SJCRH30 (cell line): ENCODE measurements at regions not wholly inside any gene's neighbourhood (a gene's known extent, or its start where the extent isn't known, plus 50 kb on each side); places are given as distances from the start of the nearest gene placed in this dataset.
A peak's percentile ranks its signal among the peaks of the same experiment; 100 is the strongest.

Experiments used
- DNase-seq, 2 experiments: peaks; one replicate each; pipeline ENCODE4 v3.0.0-alpha.2; 2015 to 2020
- H3K27ac ChIP-seq: fragments of 250-450 bp; sonication (Bioruptor Pico); 2 replicates; pipeline ENCODE4 v1.5.1; 2020; ENCODE audit warnings: mild to moderate bottlenecking, moderate library complexity
- H3K27me3 ChIP-seq: fragments of 250-450 bp; sonication (Bioruptor Pico); 2 replicates; pipeline ENCODE4 v1.5.1; 2020; ENCODE audit warnings: mild to moderate bottlenecking, moderate library complexity
- H3K36me3 ChIP-seq: fragments of 250-450 bp; sonication (Bioruptor Pico); 2 replicates; pipeline ENCODE4 v1.5.1; 2020; ENCODE audit warnings: mild to moderate bottlenecking, moderate library complexity
- H3K4me1 ChIP-seq: fragments of 250-450 bp; sonication (Bioruptor Pico); 2 replicates; pipeline ENCODE4 v1.5.1; 2020; ENCODE audit warnings: mild to moderate bottlenecking, moderate library complexity
- H3K4me3 ChIP-seq: fragments of 250-450 bp; sonication (Bioruptor Pico); 2 replicates; pipeline ENCODE4 v1.5.1; 2020; ENCODE audit warnings: mild to moderate bottlenecking, moderate library complexity
- H3K9me3 ChIP-seq: fragments of 250-450 bp; sonication (Bioruptor Pico); replicated peaks from 2 replicates; pipeline ENCODE4 v1.5.1; 2020; ENCODE audit warnings: mild to moderate bottlenecking, moderate library complexity

GRCh38 chr1:22313321-22313720, 138.3 kb upstream of the ZBTB40 start:
- peaks cover 6% of the 10 kb centered on the region for H3K4me1 ChIP-seq
- no peaks in the 10 kb centered on the region for H3K36me3 ChIP-seq
- DNase-seq = no peak
- H3K4me3 ChIP-seq = no peak overlapping the region
- H3K27ac ChIP-seq = no peak overlapping the region
- peaks cover 4% of the 10 kb centered on the region; the same call in 1 of the 2 replicates for H3K27me3 ChIP-seq
- no peaks in the 10 kb centered on the region for H3K9me3 ChIP-seq

- no peaks in the 10 kb centered on the region for H3K9me3 ChIP-seq
- H3K27ac ChIP-seq = no peak overlapping the region
- no peak for DNase-seq
- H3K27me3 ChIP-seq = peaks cover 10% of the 10 kb centered on the region; the same call in 1 of the 2 replicates
- H3K4me3 ChIP-seq = no peak overlapping the region
- no peaks in the 10 kb centered on the region for H3K36me3 ChIP-seq
- peaks cover 12% of the 10 kb centered on the region for H3K4me1 ChIP-seq
Measured at GRCh38 chr1:22314706-22315105, 136.9 kb upstream of the ZBTB40 start.

GRCh38 chr1:22315315-22316078, 136.2 kb upstream of the ZBTB40 start:
- Histone ChIP-seq H3K27me3 (peaks cover 10% of the 10 kb centered on the region; the same call in 1 of the 2 replicates), H3K4me3 (no peak overlapping the region), H3K27ac (no peak overlapping the region), H3K4me1 (peaks cover 12% of the 10 kb centered on the region), H3K36me3 (no peaks in the 10 kb centered on the region), H3K9me3 (no peaks in the 10 kb centered on the region)
- DNase-seq = no peak

GRCh38 chr1:22317231-22317919, 134.3 kb upstream of the ZBTB40 start:
- Histone ChIP-seq H3K4me3 (no peak overlapping the region), H3K27ac (no peak overlapping the region), H3K4me1 (peaks cover 12% of the 10 kb centered on the region), H3K36me3 (no peaks in the 10 kb centered on the region), H3K27me3 (peaks cover 13% of the 10 kb centered on the region), H3K9me3 (no peaks in the 10 kb centered on the region)
- peak; percentile 54 to 73 for DNase-seq

- no peaks in the 10 kb centered on the region for H3K9me3 ChIP-seq
- H3K4me3 ChIP-seq = no peak overlapping the region
- no peaks in the 10 kb centered on the region for H3K36me3 ChIP-seq
- H3K27me3 ChIP-seq = peaks cover 13% of the 10 kb centered on the region
- peaks cover 12% of the 10 kb centered on the region for H3K4me1 ChIP-seq
- no peak for DNase-seq
- no peak overlapping the region for H3K27ac ChIP-seq
Measured at GRCh38 chr1:22317920-22318243, 133.8 kb upstream of the ZBTB40 start.

- H3K27ac ChIP-seq = no peak overlapping the region
- peaks cover 13% of the 10 kb centered on the region for H3K27me3 ChIP-seq
- H3K4me1 ChIP-seq = peaks cover 12% of the 10 kb centered on the region
- H3K9me3 ChIP-seq = no peaks in the 10 kb centered on the region
- H3K36me3 ChIP-seq = no peaks in the 10 kb centered on the region
- peak; percentile 72 to 74 for DNase-seq
- no peak overlapping the region for H3K4me3 ChIP-seq
Measured at GRCh38 chr1:22318279-22318981, 133.2 kb upstream of the ZBTB40 start.

- H3K4me1 ChIP-seq = peaks cover 12% of the 10 kb centered on the region
- DNase-seq = no peak
- H3K27me3 ChIP-seq = peaks cover 13% of the 10 kb centered on the region
- no peak overlapping the region for H3K4me3 ChIP-seq
- H3K36me3 ChIP-seq = no peaks in the 10 kb centered on the region
- H3K9me3 ChIP-seq = no peaks in the 10 kb centered on the region
- no peak overlapping the region for H3K27ac ChIP-seq
Measured at GRCh38 chr1:22319608-22320007, 132.0 kb upstream of the ZBTB40 start.

GRCh38 chr1:22320587-22321344, 130.9 kb upstream of the ZBTB40 start:
- H3K27ac ChIP-seq = no peak overlapping the region
- no peaks in the 10 kb centered on the region for H3K9me3 ChIP-seq
- H3K4me3 ChIP-seq = no peak overlapping the region
- peaks cover 12% of the 10 kb centered on the region for H3K4me1 ChIP-seq
- H3K36me3 ChIP-seq = no peaks in the 10 kb centered on the region
- peaks cover 13% of the 10 kb centered on the region for H3K27me3 ChIP-seq
- no peak for DNase-seq

GRCh38 chr1:22321917-22322316, 129.7 kb upstream of the ZBTB40 start:
- no peak for DNase-seq
- Histone ChIP-seq H3K4me1 (peaks cover 12% of the 10 kb centered on the region), H3K9me3 (no peaks in the 10 kb centered on the region), H3K4me3 (no peak overlapping the region), H3K27me3 (peaks cover 11% of the 10 kb centered on the region), H3K27ac (no peak overlapping the region), H3K36me3 (no peaks in the 10 kb centered on the region)

- Histone ChIP-seq H3K4me3 (no peak overlapping the region), H3K4me1 (peaks cover 6% of the 10 kb centered on the region; the same call in 1 of the 2 replicates), H3K27me3 (peaks cover 9% of the 10 kb centered on the region)
Measured at GRCh38 chr1:22323141-22323845, 128.4 kb upstream of the ZBTB40 start.

GRCh38 chr1:22323846-22324504, 127.7 kb upstream of the ZBTB40 start:
- Histone ChIP-seq H3K4me1 (no peaks in the 10 kb centered on the region), H3K27me3 (peaks cover 4% of the 10 kb centered on the region), H3K9me3 (no peaks in the 10 kb centered on the region), H3K4me3 (no peak overlapping the region), H3K36me3 (no peaks in the 10 kb centered on the region), H3K27ac (no peak overlapping the region)
- no peak for DNase-seq

More at GRCh38 chr1:22323141-22323845, 128.4 kb upstream of the ZBTB40 start:
- H3K27ac ChIP-seq = no peak overlapping the region
- H3K9me3 ChIP-seq = no peaks in the 10 kb centered on the region
- H3K36me3 ChIP-seq = no peaks in the 10 kb centered on the region
- no peak for DNase-seq

- Histone ChIP-seq H3K4me1 (peaks cover 8% of the 10 kb centered on the region), H3K36me3 (no peaks in the 10 kb centered on the region)
Measured at GRCh38 chr1:22325531-22326371, 125.9 kb upstream of the ZBTB40 start.

GRCh38 chr1:22326372-22326915, 125.2 kb upstream of the ZBTB40 start:
- Histone ChIP-seq H3K27me3 (no peaks in the 10 kb centered on the region; the same call in none of the 2 replicates), H3K4me1 (peaks cover 8% of the 10 kb centered on the region), H3K27ac (no peak overlapping the region), H3K36me3 (no peaks in the 10 kb centered on the region), H3K9me3 (no peaks in the 10 kb centered on the region), H3K4me3 (no peak overlapping the region)
- no peak for DNase-seq

More at GRCh38 chr1:22325531-22326371, 125.9 kb upstream of the ZBTB40 start:
- peaks cover 3% of the 10 kb centered on the region for H3K27me3 ChIP-seq
- no peak for DNase-seq
- no peak overlapping the region for H3K4me3 ChIP-seq
- H3K9me3 ChIP-seq = no peaks in the 10 kb centered on the region
- no peak overlapping the region for H3K27ac ChIP-seq
